Suppressor macrophage treated with lipopolysaccharide for 4 hours (primary cell): ENCODE measurements at regions not wholly inside any gene's neighbourhood (a gene's known extent, or its start where the extent isn't known, plus 50 kb on each side); places are given as distances from the start of the nearest gene placed in this dataset.
"Not testable (repeated sequence)": the region's sequence is repeated elsewhere in the genome, so short reads cannot be mapped to it uniquely, and the experiment has no call there.

Source experiments
- DNase-seq: peaks from one replicate; pipeline ENCODE4 v3.0.0-alpha.2; 2020

- no peak for DNase-seq
These were observed 1027.5 kb downstream of the GATA3 start for GRCh38 chr10:9081961-9082360.

GRCh38 chr10:9091530-9092093, 1037.1 kb downstream of the GATA3 start:
- no peak for DNase-seq

GRCh38 chr10:9096288-9096687, 1041.8 kb downstream of the GATA3 start:
- no peak for DNase-seq

- no peak for DNase-seq
These were observed 1042.9 kb downstream of the GATA3 start for GRCh38 chr10:9097206-9097990.

- no peak for DNase-seq
These were observed 1043.5 kb downstream of the GATA3 start for GRCh38 chr10:9097991-9098306.

GRCh38 chr10:9102026-9102425, 1047.5 kb downstream of the GATA3 start:
- DNase-seq: no peak

GRCh38 chr10:9103301-9103700, 1048.8 kb downstream of the GATA3 start:
- DNase-seq: no peak

GRCh38 chr10:9111976-9112375, 1057.5 kb downstream of the GATA3 start:
- no peak for DNase-seq

- no peak for DNase-seq
These were observed 1072.2 kb downstream of the GATA3 start for GRCh38 chr10:9126728-9127127.

- DNase-seq: no peak
These were observed 1082.9 kb downstream of the GATA3 start for GRCh38 chr10:9137368-9137767.

- not testable (repeated sequence) for DNase-seq
These were observed 1084.3 kb downstream of the GATA3 start for GRCh38 chr10:9138829-9139228.

GRCh38 chr10:9140373-9140772, 1085.9 kb downstream of the GATA3 start:
- DNase-seq: no peak

- DNase-seq: no peak
These were observed 1093.0 kb downstream of the GATA3 start for GRCh38 chr10:9147475-9147874.

- DNase-seq: no peak
These were observed 1094.6 kb downstream of the GATA3 start for GRCh38 chr10:9149134-9149533.

- not testable (repeated sequence) for DNase-seq
These were observed 1098.6 kb downstream of the GATA3 start for GRCh38 chr10:9153057-9153456.

- no peak for DNase-seq
These were observed 1103.2 kb downstream of the GATA3 start for GRCh38 chr10:9157656-9158055.

GRCh38 chr10:9158675-9159074, 1104.2 kb downstream of the GATA3 start:
- DNase-seq: no peak

GRCh38 chr10:9160275-9160674, 1105.8 kb downstream of the GATA3 start:
- DNase-seq: no peak

GRCh38 chr10:9163699-9164098, 1109.2 kb downstream of the GATA3 start:
- DNase-seq: no peak

- DNase-seq: no peak
These were observed 1112.3 kb downstream of the GATA3 start for GRCh38 chr10:9166770-9167169.

GRCh38 chr10:9172276-9172675, 1117.8 kb downstream of the GATA3 start:
- DNase-seq: no peak

- no peak for DNase-seq
These were observed 1120.7 kb downstream of the GATA3 start for GRCh38 chr10:9175200-9175599.

GRCh38 chr10:9183197-9183880, 1128.9 kb downstream of the GATA3 start:
- DNase-seq: not testable (repeated sequence)
